GM19238 (cell line): ENCODE measurements at regions not wholly inside any gene's neighbourhood (a gene's known extent, or its start where the extent isn't known, plus 50 kb on each side); places are given as distances from the start of the nearest gene placed in this dataset.
"Not testable (repeated sequence)": the region's sequence is repeated elsewhere in the genome, so short reads cannot be mapped to it uniquely, and the experiment has no call there.

Experiments used
- DNase-seq: peaks from one replicate; pipeline ENCODE4 v3.0.0; 2011; ENCODE audit warnings: low spot score; ENCODE audit not compliant: insufficient read length

GRCh38 chr13:65529541-65529940 is 1700.6 kb downstream of the PCDH9 start:
- DNase-seq: no peak

DNA sequence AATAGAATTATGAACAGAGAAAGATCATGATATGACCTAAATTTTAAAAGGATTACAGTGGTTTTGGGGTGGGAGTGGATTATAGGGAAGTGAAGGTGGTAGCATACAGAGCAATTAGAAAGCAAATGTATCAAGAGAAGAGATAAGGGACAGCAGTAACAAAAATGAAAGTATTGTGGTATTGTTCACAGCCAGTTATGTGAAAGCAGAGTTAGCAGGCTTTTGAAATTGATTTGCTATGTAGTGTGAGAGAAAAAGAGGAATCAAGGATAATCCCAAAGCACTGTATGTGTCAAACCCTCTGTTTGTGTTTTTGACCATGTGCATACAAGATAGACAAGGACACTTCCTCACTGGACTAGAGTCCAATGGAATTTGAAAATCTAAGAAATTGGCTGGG is 1721.4 kb downstream of the PCDH9 start:
- no peak for DNase-seq

- no peak for DNase-seq
Observed at GRCh38 chr13:65508338-65508737, 1721.8 kb downstream of the PCDH9 start.

- DNase-seq: no peak
Observed at GRCh38 chr13:65505941-65506340, 1724.2 kb downstream of the PCDH9 start.

DNA sequence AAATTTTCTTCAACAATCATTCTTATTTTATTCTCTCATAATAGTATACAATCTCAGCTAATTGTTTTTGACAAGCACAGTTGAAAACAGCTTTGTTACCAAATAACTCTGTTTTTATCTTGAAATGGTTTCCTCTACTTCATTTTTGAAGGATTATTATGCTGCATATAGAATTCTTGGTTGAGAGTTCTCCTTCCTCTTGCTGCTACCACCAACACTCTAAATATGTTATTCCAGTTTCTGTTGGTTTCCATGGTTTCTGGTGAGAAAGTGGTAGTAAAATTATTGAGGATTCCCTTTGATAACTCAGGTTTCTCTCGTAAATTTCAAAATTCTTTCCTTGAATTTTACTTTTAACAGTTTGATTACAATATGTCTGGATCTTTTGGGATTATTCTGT is 1725.9 kb downstream of the PCDH9 start:
- DNase-seq: no peak

DNA sequence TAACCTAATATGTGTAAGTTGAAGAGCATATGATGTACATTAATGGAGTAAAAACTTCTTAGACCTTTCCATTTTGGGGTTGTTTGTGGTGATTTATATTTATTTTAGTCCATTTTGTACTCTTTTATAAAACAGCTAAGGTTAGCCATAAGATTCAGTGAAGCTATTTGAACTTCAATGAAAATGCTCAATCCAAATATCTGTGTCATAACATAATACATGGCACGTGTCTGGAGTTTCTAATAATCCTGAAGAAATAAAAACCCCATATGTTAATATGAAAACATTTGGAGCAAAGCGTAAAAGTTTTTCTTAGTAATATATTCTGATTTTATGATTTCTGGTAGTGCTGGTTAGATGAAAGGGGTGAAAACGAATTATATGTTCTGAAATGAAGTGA is 1729.7 kb downstream of the PCDH9 start:
- DNase-seq: no peak

GRCh38 chr13:65499256-65499655 is 1730.9 kb downstream of the PCDH9 start:
- no peak for DNase-seq

DNA sequence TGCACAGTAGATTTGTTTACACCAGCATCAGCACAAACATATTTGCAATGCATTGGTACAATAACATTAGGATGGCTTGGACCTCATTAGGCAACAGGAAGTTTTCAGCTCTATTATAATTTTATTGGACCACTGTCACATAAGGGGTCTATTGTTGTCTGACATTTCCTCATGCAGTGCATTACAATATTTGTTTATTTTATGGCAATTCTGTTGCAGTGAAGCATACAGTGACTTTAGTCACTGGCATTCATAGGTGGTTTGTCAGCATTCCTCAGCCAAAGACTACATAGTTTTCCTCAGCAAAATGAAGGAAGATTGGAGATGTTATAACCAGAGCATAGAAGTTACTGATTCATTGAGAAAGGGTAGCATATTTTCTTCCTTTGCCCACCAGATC is 1732.9 kb downstream of the PCDH9 start:
- no peak for DNase-seq

DNA sequence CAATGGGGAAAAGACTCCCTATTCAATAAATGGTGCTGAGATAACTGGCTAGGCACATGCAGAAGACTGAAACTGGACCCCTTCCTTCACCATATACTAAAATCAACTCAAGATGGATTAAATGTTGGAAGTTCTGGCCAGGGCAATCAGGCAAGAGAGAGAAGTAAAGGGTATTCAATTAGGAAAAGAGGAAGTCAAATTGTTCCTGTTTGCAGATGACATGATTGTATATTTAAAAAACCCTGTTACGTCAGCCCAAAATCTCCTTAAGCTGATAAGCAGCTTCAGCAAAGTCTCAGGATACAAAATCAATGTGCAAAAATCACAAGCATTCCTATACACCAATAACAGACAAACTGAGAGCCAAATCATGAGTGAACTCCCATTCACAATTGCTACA is 1739.4 kb downstream of the PCDH9 start:
- DNase-seq: not testable (repeated sequence)

- DNase-seq: no peak
Observed at GRCh38 chr13:65488606-65489005, 1741.5 kb downstream of the PCDH9 start.

DNA sequence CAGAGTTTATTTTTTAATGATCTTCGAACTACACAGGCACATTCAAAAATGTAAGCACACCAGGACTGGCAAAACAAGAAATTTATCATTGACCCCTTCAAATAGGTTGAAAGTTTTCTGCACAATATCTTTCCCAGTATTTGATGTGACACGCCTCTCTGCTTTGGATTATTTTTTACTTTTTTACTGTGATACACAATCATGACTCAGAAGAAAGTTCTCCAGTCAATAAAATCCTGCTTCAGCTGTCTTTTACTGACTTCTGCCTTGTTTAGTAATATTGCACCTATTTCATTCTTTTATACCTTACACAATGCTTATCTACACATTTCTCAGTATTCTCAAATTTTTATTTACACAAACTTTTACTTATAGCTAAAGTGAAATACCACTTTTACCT is 1750.4 kb downstream of the PCDH9 start:
- DNase-seq: no peak

GRCh38 chr13:65473196-65473595 is 1756.9 kb downstream of the PCDH9 start:
- DNase-seq: no peak

DNA sequence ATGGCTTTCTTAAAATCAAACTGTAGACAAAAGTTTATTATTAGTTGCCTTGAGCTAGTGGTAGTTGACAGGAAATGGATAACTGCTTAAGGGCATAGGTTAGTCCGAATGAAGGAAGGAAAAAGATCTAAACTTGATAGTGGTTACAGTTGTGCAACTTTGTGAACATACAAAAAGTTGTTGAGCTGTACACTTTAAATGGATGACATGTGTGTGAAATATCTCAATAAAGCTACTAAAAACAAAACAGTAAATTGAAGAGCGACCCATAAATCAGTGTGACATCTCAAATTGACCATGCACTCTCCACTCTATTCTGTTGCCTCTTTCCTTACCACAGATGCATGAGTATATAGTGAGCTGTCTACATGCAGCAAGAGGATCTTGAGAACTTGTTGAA is 1757.8 kb downstream of the PCDH9 start:
- DNase-seq: no peak

- no peak for DNase-seq
Observed at GRCh38 chr13:65470781-65471180, 1759.4 kb downstream of the PCDH9 start.

DNA sequence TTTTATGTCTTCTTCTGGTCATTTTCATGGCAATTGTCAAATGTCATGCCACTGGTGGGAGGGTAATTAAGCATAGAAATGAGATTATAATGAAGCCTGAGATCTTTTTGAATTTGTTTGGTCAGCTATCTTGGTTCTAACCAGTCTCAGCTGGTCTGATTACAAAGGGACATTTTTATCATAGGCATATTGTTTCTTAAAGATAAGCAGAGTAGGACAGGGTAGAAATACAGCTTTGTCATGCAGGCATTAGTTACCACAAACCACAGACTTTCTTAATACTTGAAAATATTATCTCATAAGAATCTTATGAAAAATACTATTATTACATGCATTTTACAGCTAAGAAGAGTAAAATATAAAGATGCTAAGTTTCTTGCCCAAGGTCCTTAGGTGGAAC is 1761.5 kb downstream of the PCDH9 start:
- DNase-seq: no peak

DNA sequence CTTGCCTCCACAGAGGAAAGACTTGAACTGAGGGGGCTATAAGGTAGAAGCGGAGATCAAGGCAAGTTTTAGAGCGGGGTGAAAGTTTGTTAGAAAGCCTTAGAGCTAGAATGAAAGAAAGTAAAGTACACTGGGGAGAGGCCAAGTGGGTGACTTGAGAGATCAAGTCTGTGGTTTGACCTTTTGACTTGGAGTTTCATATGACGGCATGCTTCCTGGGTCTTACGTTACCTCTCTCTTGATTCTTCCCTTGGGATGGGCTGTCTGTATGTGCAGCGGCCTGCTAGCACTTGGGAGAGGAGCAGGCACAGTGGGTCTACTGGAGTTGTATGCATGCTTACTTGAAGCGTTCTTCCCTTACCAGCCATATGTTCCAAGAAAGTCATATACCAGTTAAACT is 1768.5 kb downstream of the PCDH9 start:
- DNase-seq: no peak

GRCh38 chr13:65460136-65460535 is 1770.0 kb downstream of the PCDH9 start:
- no peak for DNase-seq

- DNase-seq: no peak
Observed at GRCh38 chr13:65456150-65456912, 1773.8 kb downstream of the PCDH9 start.

- DNase-seq: no peak
Observed at GRCh38 chr13:65454403-65454802, 1775.7 kb downstream of the PCDH9 start.

DNA sequence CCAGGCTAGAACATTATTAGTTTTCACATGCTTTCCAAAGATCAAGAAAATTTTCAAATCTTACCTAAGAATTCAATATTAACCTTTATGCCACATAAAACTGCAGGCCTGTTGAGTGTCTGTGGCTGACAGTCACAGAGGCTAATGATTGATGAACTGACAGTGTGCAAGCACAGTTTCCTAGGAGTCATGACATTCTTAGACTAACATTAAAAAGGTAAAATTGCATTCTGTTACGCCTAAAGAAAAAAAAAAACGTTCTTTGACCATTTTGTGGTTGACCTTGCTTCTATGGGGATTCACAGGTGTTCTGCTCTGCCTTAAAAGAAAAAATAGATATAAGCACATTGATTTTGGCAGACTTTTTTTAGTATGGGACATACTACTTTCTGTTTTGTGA is 1776.2 kb downstream of the PCDH9 start:
- no peak for DNase-seq

- no peak for DNase-seq
Observed at GRCh38 chr13:65445340-65445739, 1784.8 kb downstream of the PCDH9 start.

DNA sequence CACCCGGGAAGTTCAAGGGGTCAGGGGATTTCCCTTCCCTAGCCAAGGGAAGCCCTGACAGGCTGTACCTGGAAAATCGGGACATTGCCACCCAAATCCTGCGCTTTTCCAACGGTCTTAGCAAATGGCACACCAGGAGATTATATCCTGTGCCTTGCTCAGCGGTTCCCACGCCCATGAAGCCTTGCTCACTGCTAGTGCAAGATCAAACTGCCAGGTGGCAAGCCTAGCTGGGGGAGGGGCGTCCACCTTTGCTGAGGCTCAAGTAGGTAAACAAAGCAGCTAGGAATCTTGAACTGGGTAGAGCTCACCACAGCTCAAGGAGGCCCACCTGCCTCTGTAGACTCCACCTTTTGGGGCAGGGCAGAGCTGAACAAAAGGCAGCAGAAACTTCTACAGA is 1794.5 kb downstream of the PCDH9 start:
- no peak for DNase-seq

DNA sequence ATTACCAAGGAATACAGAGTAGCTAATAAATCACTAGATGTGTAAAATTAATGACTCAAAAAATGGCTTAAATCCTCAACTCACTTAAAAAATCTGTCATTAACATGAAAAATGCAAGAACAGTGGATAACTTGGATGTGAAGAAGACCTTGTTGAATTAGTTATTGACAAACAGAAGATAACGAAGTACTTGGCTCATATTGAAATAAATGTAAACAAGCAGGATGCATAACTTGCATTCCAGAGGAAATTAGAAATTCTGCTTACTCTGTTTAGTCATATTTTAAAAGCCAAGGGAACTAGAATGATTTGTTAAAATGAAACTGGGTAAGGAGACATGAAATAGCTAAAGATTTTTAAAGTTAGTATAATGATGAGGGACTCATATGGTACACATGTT is 1812.2 kb downstream of the PCDH9 start:
- no peak for DNase-seq

DNA sequence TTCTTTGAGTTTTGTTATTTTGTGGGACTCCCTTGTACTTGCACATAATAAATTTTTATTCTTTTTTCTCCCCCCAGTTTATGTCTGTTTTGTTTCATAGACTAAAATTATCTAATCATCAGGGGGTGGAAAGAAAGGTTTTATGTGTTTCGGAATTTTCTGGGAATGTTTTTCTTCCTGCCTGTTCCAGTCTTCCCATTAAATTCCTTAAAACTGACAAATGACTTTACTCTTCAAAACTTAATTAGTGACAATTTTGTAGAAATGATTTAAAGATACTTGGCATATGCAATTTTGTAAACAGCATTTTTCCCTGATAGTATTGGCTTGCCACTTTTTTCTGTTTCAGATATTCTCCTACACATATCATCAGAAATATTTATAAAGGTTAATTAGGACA is 1813.4 kb downstream of the PCDH9 start:
- DNase-seq: no peak
